HG02885 (cell line): ENCODE measurements at regions not wholly inside any gene's neighbourhood (a gene's known extent, or its start where the extent isn't known, plus 50 kb on each side); places are given as distances from the start of the nearest gene placed in this dataset.
"Not testable (repeated sequence)": the region's sequence is repeated elsewhere in the genome, so short reads cannot be mapped to it uniquely, and the experiment has no call there.

Source experiments
- ATAC-seq: cut with Tn5 transposase; IDR thresholded peaks from one replicate; pipeline ENCODE4 v1.9.1; 2021; ENCODE audit warnings: mild to moderate bottlenecking; ENCODE audit not compliant: unreplicated experiment, poor library complexity

- ATAC-seq = no peak
Measured at GRCh38 chr1:121517586-121518230, 332.9 kb downstream of the SRGAP2C start.

- no peak for ATAC-seq
Measured at GRCh38 chr1:121518726-121519041, 333.9 kb downstream of the SRGAP2C start.

GRCh38 chr1:121519042-121519755 lies 334.4 kb downstream of the SRGAP2C start:
- ATAC-seq = no peak

GRCh38 chr1:121519756-121520286 lies 335.0 kb downstream of the SRGAP2C start:
- not testable (repeated sequence) for ATAC-seq

- ATAC-seq = no peak
Measured at GRCh38 chr1:121522061-121522759, 337.4 kb downstream of the SRGAP2C start.

- not testable (repeated sequence) for ATAC-seq
Measured at GRCh38 chr1:121523112-121523511, 338.3 kb downstream of the SRGAP2C start.

- no peak for ATAC-seq
Measured at GRCh38 chr1:121525355-121525754, 340.6 kb downstream of the SRGAP2C start.

- not testable (repeated sequence) for ATAC-seq
Measured at GRCh38 chr1:121528958-121529357, 344.2 kb downstream of the SRGAP2C start.

- not testable (repeated sequence) for ATAC-seq
Measured at GRCh38 chr1:121530026-121530425, 345.3 kb downstream of the SRGAP2C start.

- ATAC-seq = not testable (repeated sequence)
Measured at GRCh38 chr1:121531747-121532146, 347.0 kb downstream of the SRGAP2C start.

- not testable (repeated sequence) for ATAC-seq
Measured at GRCh38 chr1:121538148-121538547, 353.4 kb downstream of the SRGAP2C start.

GRCh38 chr1:121538943-121539575 lies 354.3 kb downstream of the SRGAP2C start:
- no peak for ATAC-seq

- not testable (repeated sequence) for ATAC-seq
Measured at GRCh38 chr1:121543988-121544387, 359.2 kb downstream of the SRGAP2C start.

GRCh38 chr1:121544500-121544899 lies 359.7 kb downstream of the SRGAP2C start:
- ATAC-seq = no peak

GRCh38 chr1:121545899-121546298 lies 361.1 kb downstream of the SRGAP2C start:
- not testable (repeated sequence) for ATAC-seq

- no peak for ATAC-seq
Measured at GRCh38 chr1:121546830-121547591, 362.2 kb downstream of the SRGAP2C start.

GRCh38 chr1:121547726-121548125 lies 363.0 kb downstream of the SRGAP2C start:
- not testable (repeated sequence) for ATAC-seq

- not testable (repeated sequence) for ATAC-seq
Measured at GRCh38 chr1:121550817-121551216, 366.0 kb downstream of the SRGAP2C start.

GRCh38 chr1:121551491-121551890 lies 366.7 kb downstream of the SRGAP2C start:
- not testable (repeated sequence) for ATAC-seq

- not testable (repeated sequence) for ATAC-seq
Measured at GRCh38 chr1:121556560-121556959, 371.8 kb downstream of the SRGAP2C start.
